Duodenal mucosa (tissue), 2 donors: ENCODE measurements at regions not wholly inside any gene's neighbourhood (a gene's known extent, or its start where the extent isn't known, plus 50 kb on each side); places are given as distances from the start of the nearest gene placed in this dataset.
"Not testable (repeated sequence)": the region's sequence is repeated elsewhere in the genome, so short reads cannot be mapped to it uniquely, and the experiment has no call there.

Experiments
- H3K27ac ChIP-seq: one replicate; pipeline ENCODE4 v1.7.0; 2013; ENCODE audit warnings: low read depth, low read length
- H3K27me3 ChIP-seq, 2 donors: one replicate each; pipeline ENCODE4 v1.7.0; 2013; ENCODE audit warnings: low read length in 2 of 2, control low read depth in 1 of 2; ENCODE audit not compliant: insufficient read depth in 2 of 2, control insufficient read depth in 1 of 2
- H3K36me3 ChIP-seq, 2 donors: one replicate each; pipeline ENCODE4 v1.7.0; 2013; ENCODE audit warnings: low read length in 2 of 2, control low read depth in 1 of 2; ENCODE audit not compliant: insufficient read depth in 2 of 2, control insufficient read depth in 1 of 2
- H3K4me1 ChIP-seq, 2 donors: one replicate each; pipeline ENCODE4 v1.7.0; 2013; ENCODE audit warnings: low read length in 2 of 2, control low read depth in 1 of 2; ENCODE audit not compliant: insufficient read depth in 2 of 2, control insufficient read depth in 1 of 2
- H3K4me3 ChIP-seq, 2 donors: one replicate each; pipeline ENCODE4 v1.7.0; 2013; ENCODE audit warnings: low read length in 2 of 2, low read depth in 1 of 2
- H3K9ac ChIP-seq, 2 donors: one replicate each; pipeline ENCODE4 v1.7.0; 2013; ENCODE audit warnings: low read length in 2 of 2, low read depth in 1 of 2
- H3K9me3 ChIP-seq, 2 donors: one replicate each; pipeline ENCODE4 v1.7.0; 2013; ENCODE audit warnings: low read length in 2 of 2, control low read depth in 1 of 2; ENCODE audit not compliant: control insufficient read depth in 1 of 2

DNA sequence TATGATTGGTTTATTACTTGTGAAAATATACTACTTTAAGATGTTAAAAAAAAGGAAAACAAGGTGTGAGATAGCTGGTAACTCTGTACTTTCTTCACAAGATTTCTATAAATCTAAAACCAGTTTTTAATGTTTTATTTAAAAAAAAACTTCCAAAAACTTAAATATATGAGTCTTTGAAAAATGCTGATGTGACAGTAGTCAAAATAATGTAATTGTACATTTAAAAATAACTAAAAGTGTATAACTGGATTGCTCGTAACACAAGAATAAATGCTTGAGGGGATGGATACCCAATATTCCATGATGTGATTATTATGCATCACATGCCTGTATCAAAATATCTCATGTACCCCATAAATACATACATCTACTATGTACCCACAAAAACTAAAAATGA lies 464.9 kb downstream of the NYAP2 start:
- Histone ChIP-seq H3K27me3 (no peaks in the 10 kb centered on the region), H3K9me3 (no peaks in the 10 kb centered on the region), H3K9ac (no peak overlapping the region), H3K27ac (no peak overlapping the region), H3K36me3 (no peaks in the 10 kb centered on the region), H3K4me1 (no peaks in the 10 kb centered on the region), H3K4me3 (no peak overlapping the region)

DNA sequence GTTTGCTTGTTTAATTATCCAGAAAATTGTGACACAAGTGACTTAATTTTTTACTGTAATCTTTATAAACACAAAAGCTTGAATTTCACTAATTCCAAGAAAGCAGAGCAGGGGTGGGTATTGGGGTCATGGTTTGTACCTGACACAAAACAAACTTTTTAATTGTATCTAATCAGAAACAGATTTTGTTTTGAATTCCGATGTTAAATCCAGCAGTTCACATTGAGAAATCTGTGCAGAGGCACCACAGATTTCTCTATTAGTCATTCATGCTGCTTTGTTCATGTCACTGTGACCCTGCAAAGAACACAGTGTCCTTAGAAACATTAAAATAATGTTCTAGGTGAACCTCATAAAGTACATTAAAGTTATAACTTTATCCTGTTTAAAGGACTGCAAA lies 443.4 kb downstream of the NYAP2 start:
- H3K27me3 ChIP-seq, result no peaks in the 10 kb centered on the region
- no peaks in the 10 kb centered on the region for H3K4me1 ChIP-seq
- H3K27ac ChIP-seq, result no peak overlapping the region
- H3K9me3 ChIP-seq, result no peaks in the 10 kb centered on the region
- H3K9ac ChIP-seq, result no peak overlapping the region
- H3K4me3 ChIP-seq, result no peak overlapping the region
- H3K36me3 ChIP-seq, result no peaks in the 10 kb centered on the region

DNA sequence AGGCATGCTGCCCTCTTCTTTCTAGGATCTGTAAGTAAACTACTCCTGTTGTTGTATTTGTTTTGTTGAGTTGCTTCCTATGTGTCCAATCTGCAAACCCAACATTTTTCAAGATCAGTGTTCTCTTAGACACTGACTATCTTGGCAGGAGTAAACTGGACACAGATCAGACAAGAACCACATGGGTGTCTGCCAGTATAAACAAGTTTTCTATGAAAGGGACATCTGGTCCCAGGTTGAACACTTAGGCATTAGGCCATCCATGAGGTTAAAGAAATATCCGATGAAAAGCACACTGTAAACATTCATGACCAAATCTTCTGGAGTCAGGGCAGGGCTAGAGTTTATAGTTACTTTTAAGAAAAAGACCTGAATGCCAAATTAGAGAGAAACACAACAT lies 441.8 kb downstream of the NYAP2 start:
- Histone ChIP-seq H3K9ac (no peak overlapping the region), H3K27me3 (no peaks in the 10 kb centered on the region), H3K9me3 (no peaks in the 10 kb centered on the region), H3K27ac (no peak overlapping the region), H3K4me1 (no peaks in the 10 kb centered on the region), H3K4me3 (no peak overlapping the region), H3K36me3 (no peaks in the 10 kb centered on the region)

DNA sequence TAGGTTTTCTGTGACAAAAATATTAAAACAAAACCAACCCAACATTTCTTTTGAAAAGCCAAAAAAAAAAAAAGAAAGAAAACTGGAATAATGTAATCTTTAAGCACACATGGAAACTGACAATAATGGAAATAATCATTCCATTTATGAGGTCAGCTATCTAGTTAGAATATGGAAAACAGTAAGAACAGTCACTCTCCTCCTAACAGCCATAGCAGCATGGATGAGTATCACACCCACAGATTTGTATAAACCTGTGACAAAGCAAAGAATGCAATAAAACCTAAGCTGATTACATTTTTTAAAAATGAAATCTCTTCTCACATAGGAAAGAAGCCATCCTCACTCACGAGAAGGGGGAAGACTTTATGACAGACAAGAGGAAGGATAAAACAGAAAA lies 437.8 kb downstream of the NYAP2 start:
- H3K9me3 ChIP-seq, result no peaks in the 10 kb centered on the region
- no peaks in the 10 kb centered on the region for H3K36me3 ChIP-seq
- no peak overlapping the region for H3K27ac ChIP-seq
- no peak overlapping the region for H3K4me3 ChIP-seq
- no peaks in the 10 kb centered on the region for H3K27me3 ChIP-seq
- no peaks in the 10 kb centered on the region for H3K4me1 ChIP-seq
- H3K9ac ChIP-seq, result no peak overlapping the region

DNA sequence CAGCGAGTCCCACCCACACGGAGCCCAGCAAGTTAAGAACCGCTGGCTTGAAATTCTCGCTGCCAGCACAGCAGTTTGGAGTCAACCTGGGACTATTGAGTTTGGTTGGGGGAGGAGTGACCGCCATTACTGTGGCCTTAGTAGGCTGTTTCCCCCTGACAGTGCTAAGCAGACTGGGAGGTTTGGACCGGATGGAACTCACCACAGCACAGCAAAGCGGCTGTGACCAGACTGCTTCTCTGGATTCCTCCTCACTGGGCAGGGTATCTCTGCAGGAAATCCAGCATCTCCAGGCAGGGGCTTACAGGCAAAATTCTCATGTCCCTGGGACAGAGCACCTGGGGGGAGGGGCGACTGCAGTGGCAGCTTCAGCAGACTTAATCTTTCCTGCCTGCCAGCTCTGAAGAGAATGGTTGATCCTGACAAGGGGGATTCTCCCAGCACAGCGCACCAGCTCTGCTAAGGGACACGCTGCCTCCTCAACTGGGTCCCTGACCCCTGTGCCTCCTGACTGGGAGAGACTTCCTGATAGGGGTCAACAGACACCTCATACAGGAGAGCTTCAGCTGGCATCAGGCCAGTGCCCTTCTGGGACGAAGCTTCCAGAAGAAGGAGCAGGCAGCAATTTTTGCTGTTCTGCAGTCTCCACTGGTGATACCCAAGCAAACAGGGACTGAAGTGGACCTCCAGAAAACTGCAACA lies 425.4 kb downstream of the NYAP2 start:
- no peak overlapping the region for H3K4me3 ChIP-seq
- H3K27ac ChIP-seq, result no peak overlapping the region
- no peaks in the 10 kb centered on the region for H3K27me3 ChIP-seq
- H3K4me1 ChIP-seq, result no peaks in the 10 kb centered on the region
- H3K9ac ChIP-seq, result no peak overlapping the region
- no peaks in the 10 kb centered on the region for H3K9me3 ChIP-seq
- no peaks in the 10 kb centered on the region for H3K36me3 ChIP-seq

DNA sequence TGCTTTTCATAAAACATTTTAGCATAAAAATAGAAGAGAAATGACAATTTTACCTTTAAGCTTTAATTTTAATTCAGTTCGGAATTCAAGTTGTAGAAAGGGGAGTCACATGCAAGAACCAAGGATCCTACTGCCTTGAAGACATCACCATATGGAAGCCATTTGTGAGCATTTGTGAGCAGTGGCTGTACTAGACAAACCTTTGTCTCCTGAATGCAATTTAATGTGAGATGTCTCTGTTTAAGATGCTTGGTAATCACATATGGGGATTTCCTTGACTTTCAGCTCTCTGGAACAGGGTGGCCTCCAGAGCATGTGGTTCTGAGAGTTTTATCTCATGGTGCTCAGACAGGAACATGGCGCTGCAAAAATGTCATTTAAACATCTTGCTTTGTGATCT lies 421.8 kb downstream of the NYAP2 start:
- Histone ChIP-seq H3K27ac (no peak overlapping the region), H3K9ac (no peak overlapping the region), H3K36me3 (no peaks in the 10 kb centered on the region), H3K9me3 (no peaks in the 10 kb centered on the region), H3K4me3 (no peak overlapping the region), H3K27me3 (no peaks in the 10 kb centered on the region), H3K4me1 (no peaks in the 10 kb centered on the region)

DNA sequence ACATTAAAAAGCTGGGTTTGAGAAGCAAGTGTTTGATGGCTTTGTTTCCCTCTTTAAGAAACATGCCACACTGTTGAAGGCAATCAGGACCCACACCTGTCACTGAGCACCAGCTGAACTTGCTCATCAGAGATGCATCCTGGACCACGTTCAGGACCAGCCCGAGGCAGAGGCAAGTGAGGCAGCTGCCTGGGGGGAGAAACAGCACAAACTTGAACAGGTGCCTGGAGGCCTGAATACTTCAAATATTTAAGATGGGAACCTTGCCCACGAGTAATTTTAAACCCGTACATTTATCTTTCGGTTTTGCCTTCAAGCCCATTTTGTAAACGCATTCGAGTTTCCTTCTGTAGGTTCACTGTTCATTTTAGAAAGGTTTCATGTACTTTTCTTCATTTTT lies 421.3 kb downstream of the NYAP2 start:
- H3K4me1 ChIP-seq, result no peaks in the 10 kb centered on the region
- H3K36me3 ChIP-seq, result no peaks in the 10 kb centered on the region
- H3K27me3 ChIP-seq, result no peaks in the 10 kb centered on the region
- no peak overlapping the region for H3K9ac ChIP-seq
- H3K27ac ChIP-seq, result no peak overlapping the region
- H3K9me3 ChIP-seq, result no peaks in the 10 kb centered on the region
- no peak overlapping the region for H3K4me3 ChIP-seq

DNA sequence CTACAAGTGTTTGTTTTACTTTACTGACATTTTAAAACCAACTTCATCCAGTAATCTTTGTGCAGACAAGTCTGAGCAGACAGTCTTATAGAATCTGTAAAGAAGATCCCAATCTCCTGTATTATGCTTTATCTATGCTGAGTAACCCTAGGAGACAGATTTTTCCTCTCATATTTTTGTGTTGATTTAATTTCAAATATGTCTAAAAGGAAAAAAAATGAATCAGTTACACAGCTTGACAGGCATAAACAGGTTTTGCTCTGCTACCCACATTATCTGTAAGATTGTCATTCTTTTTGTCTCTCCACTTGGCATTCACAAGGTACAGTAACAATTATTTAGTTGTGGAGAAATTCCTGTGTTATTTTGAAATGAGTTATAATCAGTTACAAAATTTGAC lies 415.0 kb downstream of the NYAP2 start:
- no peaks in the 10 kb centered on the region for H3K4me1 ChIP-seq
- no peak overlapping the region for H3K4me3 ChIP-seq
- H3K9ac ChIP-seq, result no peak overlapping the region
- H3K27ac ChIP-seq, result no peak overlapping the region
- no peaks in the 10 kb centered on the region for H3K9me3 ChIP-seq
- no peaks in the 10 kb centered on the region for H3K36me3 ChIP-seq
- no peaks in the 10 kb centered on the region for H3K27me3 ChIP-seq

DNA sequence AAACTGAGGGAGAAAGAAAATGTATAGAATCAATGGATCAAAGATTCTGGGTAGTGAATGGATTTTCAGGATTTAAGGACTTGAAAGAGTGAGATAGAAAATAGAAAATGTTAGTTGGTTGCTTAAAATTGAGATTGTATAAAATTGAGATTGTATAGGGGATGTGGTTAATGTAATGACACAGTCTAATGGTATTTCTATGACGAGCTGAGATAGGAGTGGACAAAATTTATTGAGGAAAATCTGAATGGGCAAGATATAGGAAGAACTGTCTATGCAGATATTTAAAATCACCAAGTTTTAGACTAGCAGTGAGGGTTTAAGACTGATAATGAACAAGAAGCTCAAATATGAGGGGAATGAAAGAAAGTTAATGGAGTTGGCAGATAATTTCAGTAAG lies 406.6 kb downstream of the NYAP2 start:
- H3K4me3 ChIP-seq, result no peak overlapping the region
- no peaks in the 10 kb centered on the region for H3K27me3 ChIP-seq
- no peak overlapping the region for H3K9ac ChIP-seq
- no peaks in the 10 kb centered on the region for H3K36me3 ChIP-seq
- no peaks in the 10 kb centered on the region for H3K9me3 ChIP-seq
- no peaks in the 10 kb centered on the region for H3K4me1 ChIP-seq
- H3K27ac ChIP-seq, result no peak overlapping the region

DNA sequence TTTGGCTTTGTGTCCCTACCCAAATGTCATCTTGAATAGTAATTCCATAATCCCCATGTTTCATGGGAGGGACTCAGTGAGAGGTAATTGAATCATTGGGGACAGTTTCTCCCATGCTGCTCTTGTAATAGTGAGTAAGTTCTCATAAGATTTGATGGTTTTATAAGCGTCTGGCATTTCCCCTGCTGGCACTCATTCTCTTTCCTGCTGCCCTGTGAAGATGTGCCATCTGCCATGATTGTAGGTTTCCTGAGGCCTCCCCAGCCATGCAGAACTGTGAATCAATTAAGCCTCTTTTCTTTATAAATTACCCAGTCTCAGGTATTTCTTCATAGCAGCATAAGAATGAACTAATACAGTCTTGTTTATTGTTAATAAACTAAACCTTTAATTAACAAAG lies 402.6 kb downstream of the NYAP2 start:
- H3K9ac ChIP-seq, H3K4me3 ChIP-seq, H3K9me3 ChIP-seq, H3K27ac ChIP-seq, H3K4me1 ChIP-seq, H3K27me3 ChIP-seq, H3K36me3 ChIP-seq: not testable (repeated sequence)

DNA sequence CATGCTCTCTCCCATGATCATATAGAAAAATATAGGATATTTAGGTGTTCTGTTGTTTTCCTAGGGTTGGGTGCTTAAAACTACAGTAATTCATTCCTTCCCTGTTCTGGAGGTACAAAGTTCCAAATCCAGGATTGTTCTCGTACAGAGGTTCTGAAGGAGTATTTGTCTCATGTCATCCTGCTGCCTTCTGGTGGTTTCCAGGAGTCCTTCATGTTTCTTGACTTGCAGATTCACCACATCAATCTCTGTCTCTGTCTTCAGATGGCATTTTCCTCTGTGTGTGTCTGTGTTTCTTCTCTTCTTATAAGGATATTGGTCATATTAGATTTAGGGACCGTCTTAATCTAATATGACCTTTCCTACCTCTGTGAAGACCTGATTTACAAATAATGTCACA lies 397.9 kb downstream of the NYAP2 start:
- no peaks in the 10 kb centered on the region for H3K27me3 ChIP-seq
- H3K4me1 ChIP-seq, result no peaks in the 10 kb centered on the region
- no peak overlapping the region for H3K4me3 ChIP-seq
- H3K36me3 ChIP-seq, result no peaks in the 10 kb centered on the region
- no peaks in the 10 kb centered on the region for H3K9me3 ChIP-seq
- H3K27ac ChIP-seq, result no peak overlapping the region
- H3K9ac ChIP-seq, result no peak overlapping the region
